ENCODE measurements at regions not wholly inside any gene's neighbourhood (a gene's known extent, or its start where the extent isn't known, plus 50 kb on each side); places are given as distances from the start of the nearest gene placed in this dataset.

DNA sequence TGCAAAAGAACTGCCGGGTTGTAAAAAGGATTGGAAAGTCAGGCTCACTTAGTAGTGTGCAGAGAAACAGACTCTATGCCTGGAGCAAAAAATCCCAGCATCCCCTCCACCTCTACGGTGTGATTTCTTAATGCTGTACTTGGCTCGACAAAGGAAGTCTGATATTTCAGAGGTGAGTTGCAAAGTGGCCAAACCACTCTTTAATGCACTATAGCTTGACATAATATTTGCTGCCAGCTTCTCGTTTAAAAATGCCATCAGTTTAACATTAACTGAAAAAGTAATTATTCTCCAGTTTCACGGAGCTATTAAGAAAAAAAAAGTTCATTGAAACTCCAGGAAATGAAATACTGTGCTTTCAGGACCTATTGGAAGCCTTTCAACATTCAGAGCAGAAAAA, 448.3 kb upstream of the ZFP42 start:
- no peak for TF ChIP-seq YY1 (IDR thresholded peaks at IDR 0.05; ENCODE audit: insufficient read depth, insufficient read length)
- TF ChIP-seq SUZ12 (IDR thresholded peaks at IDR 0.05; ENCODE audit: extremely low read depth, insufficient read depth, insufficient read length): no peak
- TF ChIP-seq ZNF274 (IDR thresholded peaks at IDR 0.05; ENCODE audit: low read depth, low read length): no peak
- Histone ChIP-seq H3K9me3 (ENCODE audit: insufficient read depth, low read length) (no peaks in the 10 kb centered on the region), H3K27me3 (ENCODE audit: insufficient read depth, insufficient read length) (no peaks in the 10 kb centered on the region), H3K36me3 (ENCODE audit: insufficient read depth, insufficient read length, low read length) (no peaks in the 10 kb centered on the region), H3K4me1 (ENCODE audit: insufficient read depth, insufficient read length) (no peaks in the 10 kb centered on the region), H3K4me3 (ENCODE audit: insufficient read length, low read depth) (no peak overlapping the region), H3K9ac (ENCODE audit: insufficient read length, low read depth) (no peak overlapping the region)
- DNase-seq (ENCODE audit: low read depth, low spot score): no peak

DNA sequence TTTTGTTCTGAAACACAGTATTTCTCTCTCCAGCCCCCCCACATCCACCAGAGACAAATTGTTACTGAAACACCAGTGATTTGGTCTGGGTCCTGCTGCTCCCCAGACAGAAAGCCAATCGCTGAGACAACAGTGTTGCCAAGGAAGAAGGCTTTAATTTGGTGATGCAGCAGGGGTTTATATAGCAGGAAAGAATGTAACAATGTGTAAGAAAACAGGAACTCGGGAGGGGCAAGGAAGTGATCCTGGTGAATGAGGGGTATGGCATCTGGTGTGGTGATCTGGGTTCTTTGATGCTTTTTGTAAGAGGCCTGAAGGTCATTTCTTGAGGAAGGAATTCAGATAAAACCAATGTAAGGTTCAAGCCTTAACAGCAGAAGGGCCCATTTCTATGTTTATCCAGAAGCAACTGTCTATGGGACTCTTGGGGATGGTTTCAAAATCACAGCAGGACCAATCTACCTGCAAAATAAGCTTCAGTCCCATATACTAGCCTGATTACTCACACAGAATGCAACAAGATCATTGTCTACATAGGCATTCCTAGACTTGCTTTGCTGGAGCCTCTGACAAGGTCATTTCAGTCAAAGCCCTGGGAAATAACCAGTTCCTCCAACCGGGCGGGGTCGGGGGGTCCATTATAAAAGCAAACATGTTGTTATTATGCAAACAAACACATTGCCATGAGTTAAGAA, 445.2 kb upstream of the ZFP42 start:
- no peaks in the 10 kb centered on the region for H3K4me1 ChIP-seq (ENCODE audit: insufficient read depth, insufficient read length)
- H3K36me3 ChIP-seq (ENCODE audit: insufficient read depth, insufficient read length, low read length): no peaks in the 10 kb centered on the region
- no peak for DNase-seq (ENCODE audit: low read depth, low spot score)
- H3K9me3 ChIP-seq (ENCODE audit: insufficient read depth, low read length): no peaks in the 10 kb centered on the region
- no peak overlapping the region for H3K4me3 ChIP-seq (ENCODE audit: insufficient read length, low read depth)
- no peak overlapping the region for H3K9ac ChIP-seq (ENCODE audit: insufficient read length, low read depth)
- TF ChIP-seq ZNF274 (IDR thresholded peaks at IDR 0.05; ENCODE audit: low read depth, low read length) (no peak), SUZ12 (IDR thresholded peaks at IDR 0.05; ENCODE audit: extremely low read depth, insufficient read depth, insufficient read length) (no peak), YY1 (IDR thresholded peaks at IDR 0.05; ENCODE audit: insufficient read depth, insufficient read length) (no peak)
- H3K27me3 ChIP-seq (ENCODE audit: insufficient read depth, insufficient read length): no peaks in the 10 kb centered on the region

DNA sequence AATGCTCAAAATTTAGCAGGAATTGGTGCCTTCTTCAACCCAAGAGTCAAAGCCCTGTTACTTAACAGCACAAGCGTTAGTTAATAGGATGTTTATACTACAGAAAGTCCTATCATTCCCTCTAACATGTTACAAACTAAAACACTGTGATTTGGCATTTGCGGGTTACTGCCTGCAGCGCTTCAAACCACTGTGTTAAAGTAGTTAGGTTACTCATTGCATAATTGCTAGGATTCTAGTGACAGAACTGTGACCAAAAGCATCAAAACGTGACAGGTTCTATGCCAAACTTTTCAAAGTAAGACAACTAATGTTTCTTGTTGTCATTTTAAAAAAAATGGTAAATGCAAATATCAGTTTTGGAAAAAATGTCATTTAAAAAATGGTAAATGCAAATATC, 442.8 kb upstream of the ZFP42 start:
- H3K36me3 ChIP-seq (ENCODE audit: insufficient read depth, insufficient read length, low read length): no peaks in the 10 kb centered on the region
- TF ChIP-seq YY1 (IDR thresholded peaks at IDR 0.05; ENCODE audit: insufficient read depth, insufficient read length) (no peak), ZNF274 (IDR thresholded peaks at IDR 0.05; ENCODE audit: low read depth, low read length) (no peak), SUZ12 (IDR thresholded peaks at IDR 0.05; ENCODE audit: extremely low read depth, insufficient read depth, insufficient read length) (no peak)
- no peaks in the 10 kb centered on the region for H3K27me3 ChIP-seq (ENCODE audit: insufficient read depth, insufficient read length)
- no peaks in the 10 kb centered on the region for H3K4me1 ChIP-seq (ENCODE audit: insufficient read depth, insufficient read length)
- DNase-seq (ENCODE audit: low read depth, low spot score): no peak
- no peak overlapping the region for H3K4me3 ChIP-seq (ENCODE audit: insufficient read length, low read depth)
- H3K9ac ChIP-seq (ENCODE audit: insufficient read length, low read depth): no peak overlapping the region
- no peaks in the 10 kb centered on the region for H3K9me3 ChIP-seq (ENCODE audit: insufficient read depth, low read length)

DNA sequence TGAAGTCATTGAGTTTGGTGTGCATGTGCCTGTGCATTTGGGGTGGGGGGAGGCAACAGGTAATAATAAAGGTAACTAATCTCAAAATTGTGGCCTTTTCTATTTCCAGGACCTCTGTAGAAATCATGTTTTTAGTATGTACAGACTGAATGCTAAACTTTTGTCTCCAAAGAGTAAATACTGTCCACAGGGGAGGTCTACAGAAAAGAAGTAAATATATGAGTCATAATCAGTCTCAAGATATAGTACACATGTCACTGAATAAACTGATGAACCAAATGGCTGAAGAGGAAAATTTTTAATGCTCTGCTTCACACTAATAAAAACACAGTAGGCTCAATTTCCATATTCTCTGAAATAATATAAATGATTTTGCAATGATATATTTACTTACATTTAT, 440.4 kb upstream of the ZFP42 start:
- H3K27me3 ChIP-seq (ENCODE audit: insufficient read depth, insufficient read length): no peaks in the 10 kb centered on the region
- no peak overlapping the region for H3K9ac ChIP-seq (ENCODE audit: insufficient read length, low read depth)
- H3K36me3 ChIP-seq (ENCODE audit: insufficient read depth, insufficient read length, low read length): no peaks in the 10 kb centered on the region
- DNase-seq (ENCODE audit: low read depth, low spot score): no peak
- no peaks in the 10 kb centered on the region for H3K4me1 ChIP-seq (ENCODE audit: insufficient read depth, insufficient read length)
- H3K4me3 ChIP-seq (ENCODE audit: insufficient read length, low read depth): no peak overlapping the region
- no peaks in the 10 kb centered on the region for H3K9me3 ChIP-seq (ENCODE audit: insufficient read depth, low read length)
- TF ChIP-seq SUZ12 (IDR thresholded peaks at IDR 0.05; ENCODE audit: extremely low read depth, insufficient read depth, insufficient read length): no peak
- TF ChIP-seq YY1 (IDR thresholded peaks at IDR 0.05; ENCODE audit: insufficient read depth, insufficient read length): no peak
- no peak for TF ChIP-seq ZNF274 (IDR thresholded peaks at IDR 0.05; ENCODE audit: low read depth, low read length)

DNA sequence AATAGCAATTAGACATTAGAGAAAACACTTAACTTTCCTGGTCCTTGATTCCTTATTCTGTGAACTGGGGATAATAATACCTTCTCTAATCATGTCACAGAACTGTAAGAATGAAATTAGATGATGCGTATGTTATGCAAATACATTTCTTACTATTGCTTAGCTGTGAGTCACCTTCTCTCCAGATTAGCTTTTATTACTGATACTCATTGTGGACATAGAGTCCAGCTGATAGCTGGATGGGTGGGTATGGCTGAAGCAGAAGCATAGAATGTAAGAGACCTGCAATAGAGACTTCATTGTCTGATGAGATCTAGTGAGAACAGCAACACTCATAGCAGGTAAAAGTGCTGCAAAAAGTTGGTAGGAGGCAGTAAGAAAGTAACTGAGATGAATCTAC, 437.2 kb upstream of the ZFP42 start:
- Histone ChIP-seq H3K27me3 (ENCODE audit: insufficient read depth, insufficient read length) (no peaks in the 10 kb centered on the region), H3K9ac (ENCODE audit: insufficient read length, low read depth) (no peak overlapping the region), H3K4me3 (ENCODE audit: insufficient read length, low read depth) (no peak overlapping the region), H3K9me3 (ENCODE audit: insufficient read depth, low read length) (no peaks in the 10 kb centered on the region), H3K36me3 (ENCODE audit: insufficient read depth, insufficient read length, low read length) (no peaks in the 10 kb centered on the region), H3K4me1 (ENCODE audit: insufficient read depth, insufficient read length) (no peaks in the 10 kb centered on the region)
- DNase-seq (ENCODE audit: low read depth, low spot score): no peak
- TF ChIP-seq YY1 (IDR thresholded peaks at IDR 0.05; ENCODE audit: insufficient read depth, insufficient read length): no peak
- TF ChIP-seq ZNF274 (IDR thresholded peaks at IDR 0.05; ENCODE audit: low read depth, low read length): no peak
- TF ChIP-seq SUZ12 (IDR thresholded peaks at IDR 0.05; ENCODE audit: extremely low read depth, insufficient read depth, insufficient read length): no peak

DNA sequence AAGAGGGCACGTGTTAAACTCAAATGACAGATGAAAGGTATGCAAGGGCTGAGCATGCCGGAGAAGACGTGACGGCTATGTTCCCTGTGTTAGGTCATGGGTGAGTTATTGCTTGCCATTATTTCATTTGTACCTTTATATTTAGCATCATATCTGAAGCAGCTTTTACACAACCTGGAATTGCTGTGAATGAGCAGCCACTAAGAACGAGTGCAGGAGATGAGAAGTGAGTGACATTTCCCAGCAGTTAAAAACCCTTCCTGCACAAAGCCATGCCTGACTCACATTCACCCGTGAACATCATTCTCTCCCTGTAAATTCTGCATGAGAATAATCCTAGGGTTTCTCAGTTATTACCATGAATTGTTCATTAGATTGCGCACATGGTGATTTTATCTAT, 433.2 kb upstream of the ZFP42 start:
- no peak for DNase-seq (ENCODE audit: low read depth, low spot score)
- no peaks in the 10 kb centered on the region for H3K9me3 ChIP-seq (ENCODE audit: insufficient read depth, low read length)
- H3K27me3 ChIP-seq (ENCODE audit: insufficient read depth, insufficient read length): no peaks in the 10 kb centered on the region

DNA sequence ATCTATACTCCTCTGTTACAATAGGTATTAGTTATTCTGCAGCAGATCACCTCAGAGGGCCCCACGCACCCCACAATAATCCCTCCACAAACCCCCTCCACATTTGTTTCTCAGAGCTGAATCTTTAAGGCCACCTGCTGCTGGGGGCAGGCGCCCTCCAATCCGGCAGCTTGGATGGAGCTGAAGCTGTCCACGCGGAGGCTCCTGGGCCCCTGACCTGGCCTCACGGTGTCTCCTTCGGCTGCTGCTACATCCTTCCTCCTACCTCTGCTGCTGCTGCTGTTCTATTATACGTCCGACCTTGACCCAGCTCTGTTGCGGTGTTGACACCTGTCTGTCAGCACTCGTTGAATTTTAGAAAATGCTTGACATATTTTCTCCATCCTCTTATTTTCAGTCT, 430.2 kb upstream of the ZFP42 start:
- no peak overlapping the region for H3K9ac ChIP-seq (ENCODE audit: insufficient read length, low read depth)
- no peak overlapping the region for H3K4me3 ChIP-seq (ENCODE audit: insufficient read length, low read depth)
- no peaks in the 10 kb centered on the region for H3K9me3 ChIP-seq (ENCODE audit: insufficient read depth, low read length)
- no peaks in the 10 kb centered on the region for H3K36me3 ChIP-seq (ENCODE audit: insufficient read depth, insufficient read length, low read length)
- H3K4me1 ChIP-seq (ENCODE audit: insufficient read depth, insufficient read length): no peaks in the 10 kb centered on the region
- no peak for DNase-seq (ENCODE audit: low read depth, low spot score)
- TF ChIP-seq SUZ12 (IDR thresholded peaks at IDR 0.05; ENCODE audit: extremely low read depth, insufficient read depth, insufficient read length): no peak
- no peak for TF ChIP-seq ZNF274 (IDR thresholded peaks at IDR 0.05; ENCODE audit: low read depth, low read length)
- TF ChIP-seq YY1 (IDR thresholded peaks at IDR 0.05; ENCODE audit: insufficient read depth, insufficient read length): no peak
- H3K27me3 ChIP-seq (ENCODE audit: insufficient read depth, insufficient read length): no peaks in the 10 kb centered on the region

More for the DNA sequence above, 433.2 kb upstream of the ZFP42 start:
- no peaks in the 10 kb centered on the region for H3K36me3 ChIP-seq (ENCODE audit: insufficient read depth, insufficient read length, low read length)
- H3K4me1 ChIP-seq (ENCODE audit: insufficient read depth, insufficient read length): no peaks in the 10 kb centered on the region
- no peak overlapping the region for H3K9ac ChIP-seq (ENCODE audit: insufficient read length, low read depth)
- TF ChIP-seq ZNF274 (IDR thresholded peaks at IDR 0.05; ENCODE audit: low read depth, low read length) (no peak), SUZ12 (IDR thresholded peaks at IDR 0.05; ENCODE audit: extremely low read depth, insufficient read depth, insufficient read length) (no peak), YY1 (IDR thresholded peaks at IDR 0.05; ENCODE audit: insufficient read depth, insufficient read length) (no peak)
- no peak overlapping the region for H3K4me3 ChIP-seq (ENCODE audit: insufficient read length, low read depth)

Data from NT2/D1 (cell line).